ENCODE measurements at regions not wholly inside any gene's neighbourhood (a gene's known extent, or its start where the extent isn't known, plus 50 kb on each side); places are given as distances from the start of the nearest gene placed in this dataset.

GRCh38 chr5:40390281-40391149, 289.2 kb upstream of the PTGER4 start:
- DNase-seq (ENCODE audit: extremely low read depth, low read depth, low spot score), result no peak

- no peak for DNase-seq (ENCODE audit: extremely low read depth, low read depth, low spot score)
These were observed 290.1 kb upstream of the PTGER4 start for GRCh38 chr5:40389591-40389990.

- no peak for DNase-seq (ENCODE audit: extremely low read depth, low read depth, low spot score)
These were observed 293.4 kb upstream of the PTGER4 start for GRCh38 chr5:40386289-40386688.

GRCh38 chr5:40385544-40385943, 294.2 kb upstream of the PTGER4 start:
- DNase-seq (ENCODE audit: extremely low read depth, low read depth, low spot score), result no peak

GRCh38 chr5:40384782-40385390, 294.8 kb upstream of the PTGER4 start:
- DNase-seq (ENCODE audit: extremely low read depth, low read depth, low spot score), result no peak

- DNase-seq (ENCODE audit: extremely low read depth, low read depth, low spot score), result no peak
These were observed 295.7 kb upstream of the PTGER4 start for GRCh38 chr5:40383749-40384651.

GRCh38 chr5:40381676-40382363, 297.9 kb upstream of the PTGER4 start:
- no peak for DNase-seq (ENCODE audit: extremely low read depth, low read depth, low spot score)

- no peak for DNase-seq (ENCODE audit: extremely low read depth, low read depth, low spot score)
These were observed 298.7 kb upstream of the PTGER4 start for GRCh38 chr5:40381016-40381415.

GRCh38 chr5:40378396-40379177, 301.1 kb upstream of the PTGER4 start:
- no peak for DNase-seq (ENCODE audit: extremely low read depth, low read depth, low spot score)

- DNase-seq (ENCODE audit: extremely low read depth, low read depth, low spot score), result no peak
These were observed 303.1 kb upstream of the PTGER4 start for GRCh38 chr5:40376566-40376965.

- DNase-seq (ENCODE audit: extremely low read depth, low read depth, low spot score), result no peak
These were observed 304.9 kb upstream of the PTGER4 start for GRCh38 chr5:40374853-40375252.

- DNase-seq (ENCODE audit: extremely low read depth, low read depth, low spot score), result no peak
These were observed 311.5 kb upstream of the PTGER4 start for GRCh38 chr5:40368200-40368599.

GRCh38 chr5:40367255-40367654, 312.5 kb upstream of the PTGER4 start:
- no peak for DNase-seq (ENCODE audit: extremely low read depth, low read depth, low spot score)

GRCh38 chr5:40365342-40366330, 314.1 kb upstream of the PTGER4 start:
- DNase-seq (ENCODE audit: extremely low read depth, low read depth, low spot score), result no peak

- DNase-seq (ENCODE audit: extremely low read depth, low read depth, low spot score), result no peak
These were observed 315.3 kb upstream of the PTGER4 start for GRCh38 chr5:40364441-40364840.

GRCh38 chr5:40361378-40361777, 318.3 kb upstream of the PTGER4 start:
- no peak for DNase-seq (ENCODE audit: extremely low read depth, low read depth, low spot score)

- DNase-seq (ENCODE audit: extremely low read depth, low read depth, low spot score), result no peak
These were observed 319.0 kb upstream of the PTGER4 start for GRCh38 chr5:40360685-40361084.

- DNase-seq (ENCODE audit: extremely low read depth, low read depth, low spot score), result no peak
These were observed 319.9 kb upstream of the PTGER4 start for GRCh38 chr5:40359832-40360231.

GRCh38 chr5:40359093-40359492, 320.6 kb upstream of the PTGER4 start:
- no peak for DNase-seq (ENCODE audit: extremely low read depth, low read depth, low spot score)

All from glomerular endothelial cell (primary cell).